ENCODE measurements at regions not wholly inside any gene's neighbourhood (a gene's known extent, or its start where the extent isn't known, plus 50 kb on each side); places are given as distances from the start of the nearest gene placed in this dataset.

DNA sequence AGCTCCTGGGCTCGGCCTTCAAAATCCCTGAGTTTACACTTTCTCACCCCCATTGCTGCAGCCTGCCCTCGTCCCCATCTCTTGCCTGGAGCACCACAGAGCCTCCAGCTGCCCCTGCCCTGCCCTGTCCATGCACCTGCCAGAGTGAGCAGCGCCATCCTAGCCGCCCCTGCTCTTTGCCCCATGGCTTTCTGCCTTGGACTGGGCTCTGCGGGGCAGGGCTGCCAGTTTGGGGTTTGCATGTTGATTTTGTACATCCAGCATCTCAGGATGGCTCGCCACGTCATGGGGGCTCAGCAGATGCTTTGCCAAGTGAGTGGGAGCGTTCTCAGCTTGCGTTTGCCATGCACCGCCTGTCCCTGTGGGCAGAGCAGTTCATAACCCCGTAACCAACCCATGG is 67.1 kb upstream of the HGFAC start:
- TF ChIP-seq CTCF (conservative IDR thresholded peaks at IDR 0.05; ENCODE audit: low read depth, low read length) (no peak), EZH2 (IDR thresholded peaks at IDR 0.05; ENCODE audit: low read length, unreplicated experiment) (no peak)
